GM21381 (cell line): ENCODE measurements at regions not wholly inside any gene's neighbourhood (a gene's known extent, or its start where the extent isn't known, plus 50 kb on each side); places are given as distances from the start of the nearest gene placed in this dataset.

Experiments
- ATAC-seq: cut with Tn5 transposase; IDR thresholded peaks from one replicate; pipeline ENCODE4 v1.9.1; 2021; ENCODE audit warnings: mild to moderate bottlenecking, moderate library complexity; ENCODE audit not compliant: unreplicated experiment

GRCh38 chr2:34098256-34098655 lies 499.2 kb upstream of the FAM98A start:
- no peak for ATAC-seq

DNA sequence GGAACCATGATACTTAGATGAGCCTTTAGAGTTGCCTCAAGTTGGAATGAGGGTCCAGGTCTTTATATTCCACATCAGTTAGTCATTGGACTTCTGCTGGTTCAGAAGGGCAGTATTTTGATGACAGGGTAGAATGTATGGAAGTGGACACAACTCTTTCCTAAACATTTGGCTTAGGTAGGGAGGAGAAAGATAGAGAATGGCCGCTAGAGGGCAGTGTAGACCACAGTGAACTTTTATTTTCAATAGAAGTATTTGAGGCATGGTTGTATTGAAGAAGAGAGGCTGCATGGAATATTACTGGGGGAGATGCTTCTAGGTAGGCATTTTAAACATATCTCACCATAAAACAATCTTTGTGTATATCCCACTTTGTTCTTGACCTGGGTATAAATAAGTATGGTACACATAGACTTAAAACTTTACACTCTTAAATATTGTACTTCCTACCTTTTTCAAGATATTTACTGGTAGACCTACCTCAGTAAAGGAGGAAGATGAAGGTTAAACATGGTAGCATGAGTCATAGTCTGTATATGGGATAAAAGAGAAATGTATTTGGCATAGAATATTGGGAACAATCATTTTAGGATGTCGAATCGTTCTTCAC lies 497.6 kb upstream of the FAM98A start:
- peak; percentile 67 for ATAC-seq

DNA sequence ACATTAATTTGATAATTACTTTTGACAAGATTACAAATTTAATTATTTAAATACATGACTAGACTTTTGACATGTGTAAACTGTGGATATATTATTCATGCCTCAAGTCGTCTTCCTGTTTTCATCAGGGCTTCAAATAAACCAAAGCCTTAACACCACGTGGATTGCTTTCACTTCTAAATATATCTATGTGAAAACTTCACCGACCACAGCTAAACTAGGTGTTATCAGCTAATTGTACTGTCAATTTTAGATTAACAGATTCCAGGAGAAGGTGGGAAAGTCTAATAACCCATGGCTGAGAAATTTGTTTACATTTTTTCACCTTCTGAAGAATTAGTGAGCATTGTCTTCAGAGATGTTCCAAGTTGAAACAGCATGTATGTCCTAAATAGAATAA lies 494.7 kb upstream of the FAM98A start:
- no peak for ATAC-seq

- no peak for ATAC-seq
These were observed 471.1 kb upstream of the FAM98A start for GRCh38 chr2:34070196-34070595.

DNA sequence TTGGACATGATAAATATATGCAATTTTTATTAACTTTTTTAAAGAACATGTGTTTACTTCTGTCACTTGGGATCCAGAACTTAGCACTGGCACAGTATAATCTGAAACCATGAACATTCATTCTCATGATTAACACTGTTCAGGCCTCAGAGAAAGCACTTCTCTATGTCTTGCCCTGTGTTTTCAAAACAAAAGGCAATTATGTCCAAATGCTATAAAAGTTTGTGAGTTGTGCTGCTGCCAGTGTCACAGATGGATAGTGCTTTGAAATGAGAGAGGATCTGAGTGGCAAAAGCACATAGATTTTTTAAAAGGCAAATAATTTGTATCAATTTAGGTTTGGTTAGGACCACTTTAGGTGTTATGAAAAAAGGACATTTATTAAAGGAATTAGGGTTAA lies 470.5 kb upstream of the FAM98A start:
- ATAC-seq, result no peak

DNA sequence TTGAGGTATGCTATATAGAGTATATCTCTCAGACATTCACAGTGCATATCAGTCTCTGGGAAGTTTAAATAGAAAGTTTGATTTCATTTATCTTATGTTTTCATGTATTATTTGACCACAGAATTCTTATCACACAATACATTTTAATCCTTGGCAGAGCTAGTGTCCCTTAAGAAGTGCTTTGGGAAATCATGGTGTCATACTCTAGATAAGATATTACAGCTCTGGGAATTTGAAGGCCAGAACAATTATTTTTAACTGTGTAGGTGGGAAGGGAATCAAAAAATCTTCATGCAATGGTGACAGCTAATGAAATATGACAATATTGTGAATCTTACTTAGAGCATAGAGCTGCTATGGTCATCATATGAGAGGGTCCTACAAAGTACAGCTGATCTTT lies 451.3 kb upstream of the FAM98A start:
- ATAC-seq, result no peak

DNA sequence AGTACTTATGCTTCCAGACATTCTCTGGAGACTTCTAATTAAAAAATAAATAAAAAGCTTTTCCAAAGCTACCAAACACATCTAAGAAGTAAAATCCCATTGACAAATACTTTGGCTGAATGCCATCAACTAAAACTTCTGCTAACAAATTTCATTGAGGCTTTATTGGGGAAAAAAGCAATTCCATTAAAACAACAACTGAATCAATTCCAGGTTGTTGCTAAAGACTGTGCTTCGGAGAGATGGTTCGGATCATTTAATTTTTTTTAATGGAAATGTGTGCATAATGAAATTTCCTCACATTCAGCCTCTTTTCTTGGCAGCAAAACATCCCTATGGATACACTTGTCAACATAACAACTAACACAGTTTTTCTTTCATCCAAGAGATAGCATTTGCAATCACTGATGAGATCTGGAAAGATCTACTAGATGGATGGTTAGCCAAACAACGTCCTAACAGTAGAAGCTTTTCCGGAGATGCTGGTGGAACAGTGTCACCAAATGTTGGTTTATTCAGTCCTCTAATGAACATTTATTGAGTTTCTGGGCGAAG lies 446.1 kb upstream of the FAM98A start:
- no peak for ATAC-seq

- no peak for ATAC-seq
These were observed 438.8 kb upstream of the FAM98A start for GRCh38 chr2:34037886-34038285.

GRCh38 chr2:34037157-34037556 lies 438.1 kb upstream of the FAM98A start:
- no peak for ATAC-seq

- no peak for ATAC-seq
These were observed 432.0 kb upstream of the FAM98A start for GRCh38 chr2:34031097-34031496.

GRCh38 chr2:34030273-34030672 lies 431.2 kb upstream of the FAM98A start:
- ATAC-seq, result no peak

DNA sequence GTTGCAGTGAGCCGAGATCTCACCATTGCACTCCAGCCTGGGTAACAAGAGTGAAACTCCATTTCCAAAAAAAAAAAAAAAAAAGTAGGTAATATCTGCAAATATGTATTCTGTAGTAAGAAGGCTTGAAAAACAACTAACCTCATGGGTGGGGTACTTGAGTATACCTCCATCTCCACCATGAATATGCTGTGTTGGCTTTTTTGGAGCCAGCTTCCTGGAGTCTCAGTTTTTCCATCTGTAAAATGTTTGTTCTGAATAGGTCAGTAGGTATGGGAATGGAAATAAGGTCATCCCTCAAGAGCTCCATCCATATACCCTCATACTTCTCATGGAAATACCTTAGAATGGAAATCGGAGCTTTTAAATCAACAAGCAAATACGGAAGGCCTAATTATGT lies 430.0 kb upstream of the FAM98A start:
- ATAC-seq, result no peak

- no peak for ATAC-seq
These were observed 426.1 kb upstream of the FAM98A start for GRCh38 chr2:34025196-34025595.

DNA sequence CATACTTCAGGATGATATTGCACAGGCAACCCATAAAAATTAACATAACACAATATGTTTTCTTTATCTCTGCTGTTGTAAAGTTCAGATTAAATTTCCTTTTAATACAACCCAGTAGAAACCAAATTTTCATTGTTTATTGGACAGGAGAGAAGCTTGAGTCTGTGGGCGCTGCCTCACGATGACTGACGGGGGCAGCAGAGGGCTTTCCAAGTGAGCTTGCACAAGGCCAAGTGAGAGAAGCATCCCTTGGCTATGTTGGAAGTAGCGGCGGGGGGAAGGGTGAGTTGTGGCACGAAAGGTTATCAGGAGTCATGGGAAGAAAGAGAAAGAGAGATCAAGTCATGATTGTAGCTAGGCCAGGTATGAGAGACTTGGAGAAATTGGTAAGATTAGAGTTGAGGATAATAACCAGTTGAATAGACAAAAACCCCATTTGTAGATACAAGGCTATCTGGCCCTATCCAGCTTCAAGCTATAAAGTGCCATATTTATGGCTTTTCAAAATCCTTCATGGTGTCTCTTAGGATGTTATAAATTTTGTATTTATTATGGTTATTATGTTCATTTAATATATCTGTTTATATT lies 413.7 kb upstream of the FAM98A start:
- ATAC-seq, result peak; percentile 58

GRCh38 chr2:34011684-34012083 lies 412.6 kb upstream of the FAM98A start:
- no peak for ATAC-seq

DNA sequence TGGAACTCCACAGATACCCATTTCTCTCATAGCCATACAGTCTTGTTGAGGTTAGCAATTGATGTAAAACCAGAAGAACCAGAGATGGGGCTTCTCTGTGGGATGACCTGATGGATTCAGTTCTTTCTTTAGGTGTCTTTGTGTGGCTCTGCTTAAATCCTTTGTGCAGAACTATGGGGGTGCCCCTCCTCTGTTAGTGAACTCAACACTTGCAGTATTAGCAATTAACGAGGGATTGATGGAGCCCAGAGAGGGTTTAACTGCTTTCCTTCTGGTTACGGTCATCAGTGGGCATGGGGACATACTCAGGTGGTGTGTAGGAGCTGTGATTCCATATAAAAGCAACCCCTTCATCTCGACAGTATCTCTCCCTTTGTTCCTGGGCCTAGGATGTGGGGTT lies 406.8 kb upstream of the FAM98A start:
- no peak for ATAC-seq

DNA sequence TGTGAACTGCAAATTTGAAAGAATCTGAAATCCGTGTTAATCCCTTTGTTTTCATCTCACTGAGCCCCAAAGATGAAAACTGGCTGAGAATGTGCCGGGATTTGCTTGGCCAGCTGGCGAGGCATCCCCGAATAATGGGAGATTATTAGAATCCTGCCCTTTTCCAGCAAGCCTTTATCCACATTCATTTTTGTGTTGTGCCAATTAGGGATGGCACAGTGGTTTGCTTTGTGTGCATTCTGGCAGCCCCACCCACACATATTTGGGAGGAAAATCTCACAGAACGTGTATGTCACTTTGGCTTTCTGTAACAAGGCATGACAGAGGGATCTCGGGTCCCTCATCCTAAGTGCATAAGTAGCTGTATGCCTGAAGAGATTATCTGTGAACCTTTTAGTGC lies 405.8 kb upstream of the FAM98A start:
- no peak for ATAC-seq

- no peak for ATAC-seq
These were observed 404.7 kb upstream of the FAM98A start for GRCh38 chr2:34003795-34004194.

- no peak for ATAC-seq
These were observed 402.5 kb upstream of the FAM98A start for GRCh38 chr2:34001557-34001956.

DNA sequence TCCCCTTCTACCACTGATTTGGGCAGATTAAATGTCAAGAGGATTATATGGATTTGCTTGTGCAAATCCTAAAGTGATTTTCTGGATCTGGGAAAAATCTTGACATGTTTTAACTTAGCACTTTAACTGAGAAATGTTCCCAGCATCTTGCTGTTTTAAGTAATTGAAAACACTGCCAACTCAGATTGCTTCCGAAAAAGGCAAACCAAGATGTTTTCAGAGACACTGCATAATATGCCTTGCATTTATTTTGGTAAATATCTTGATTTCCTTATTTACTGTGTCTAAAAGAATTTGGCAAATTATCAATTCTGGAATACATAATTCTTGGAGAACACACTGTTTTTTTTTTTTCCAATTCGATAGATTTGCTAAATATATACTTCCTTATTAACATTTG lies 385.0 kb upstream of the FAM98A start:
- no peak for ATAC-seq

GRCh38 chr2:33978471-33978870 lies 379.4 kb upstream of the FAM98A start:
- no peak for ATAC-seq

DNA sequence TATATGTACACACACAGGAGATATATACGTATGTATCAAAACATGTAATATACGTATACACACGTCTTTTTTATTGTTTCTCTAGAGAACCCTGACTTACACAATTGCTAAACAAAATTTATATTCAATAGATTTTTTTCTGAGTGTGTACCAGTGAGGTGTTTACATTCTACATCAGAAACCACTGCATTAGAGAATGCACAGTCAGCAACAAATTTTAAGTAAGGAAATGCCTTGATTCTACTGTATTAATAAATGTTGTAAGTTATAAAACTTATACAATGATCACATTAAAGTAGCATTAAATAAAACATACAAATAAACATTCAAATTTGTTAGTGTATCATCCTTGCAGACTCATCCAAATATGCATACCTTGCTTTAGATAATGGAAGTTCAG lies 376.4 kb upstream of the FAM98A start:
- ATAC-seq, result no peak

GRCh38 chr2:33967103-33967502 lies 368.0 kb upstream of the FAM98A start:
- ATAC-seq, result no peak
